ENCODE measurements at regions not wholly inside any gene's neighbourhood (a gene's known extent, or its start where the extent isn't known, plus 50 kb on each side); places are given as distances from the start of the nearest gene placed in this dataset.

- no peaks in the 10 kb centered on the region for H3K4me1 ChIP-seq (ENCODE audit: insufficient read depth, poor library complexity, severe bottlenecking)
- no peak overlapping the region for H3K4me3 ChIP-seq (ENCODE audit: severe bottlenecking)
- H3K36me3 ChIP-seq (ENCODE audit: low read depth), result no peaks in the 10 kb centered on the region
- H3K9me3 ChIP-seq (ENCODE audit: severe bottlenecking), result no peaks in the 10 kb centered on the region
- H3K27me3 ChIP-seq (ENCODE audit: insufficient read depth, poor library complexity, severe bottlenecking), result no peaks in the 10 kb centered on the region
- TF ChIP-seq CTCF (IDR thresholded peaks at IDR 0.05; ENCODE audit: poor library complexity, severe bottlenecking), result no peak
- H3K27ac ChIP-seq (ENCODE audit: poor library complexity, severe bottlenecking), result no peak overlapping the region
- DNase-seq (ENCODE audit: low spot score) (no peak), ATAC-seq (ENCODE audit: low read depth) (no peak)
These were observed 248.8 kb upstream of the KLHL1 start for GRCh38 chr13:70357031-70357430.

GRCh38 chr13:70353096-70353495 lies 244.8 kb upstream of the KLHL1 start:
- Histone ChIP-seq H3K27ac (ENCODE audit: poor library complexity, severe bottlenecking) (no peak overlapping the region), H3K27me3 (ENCODE audit: insufficient read depth, poor library complexity, severe bottlenecking) (no peaks in the 10 kb centered on the region), H3K36me3 (ENCODE audit: low read depth) (no peaks in the 10 kb centered on the region), H3K4me3 (ENCODE audit: severe bottlenecking) (no peak overlapping the region), H3K4me1 (ENCODE audit: insufficient read depth, poor library complexity, severe bottlenecking) (no peaks in the 10 kb centered on the region), H3K9me3 (ENCODE audit: severe bottlenecking) (no peaks in the 10 kb centered on the region)
- ATAC-seq (ENCODE audit: low read depth), result no peak
- DNase-seq (ENCODE audit: low spot score), result no peak
- TF ChIP-seq CTCF (IDR thresholded peaks at IDR 0.05; ENCODE audit: poor library complexity, severe bottlenecking), result no peak

GRCh38 chr13:70347947-70348620 lies 239.8 kb upstream of the KLHL1 start:
- H3K27ac ChIP-seq (ENCODE audit: poor library complexity, severe bottlenecking), result no peak overlapping the region
- no peaks in the 10 kb centered on the region for H3K27me3 ChIP-seq (ENCODE audit: insufficient read depth, poor library complexity, severe bottlenecking)
- ATAC-seq (ENCODE audit: low read depth) (no peak), DNase-seq (ENCODE audit: low spot score) (no peak)
- no peaks in the 10 kb centered on the region for H3K4me1 ChIP-seq (ENCODE audit: insufficient read depth, poor library complexity, severe bottlenecking)
- H3K4me3 ChIP-seq (ENCODE audit: severe bottlenecking), result no peak overlapping the region
- no peaks in the 10 kb centered on the region for H3K9me3 ChIP-seq (ENCODE audit: severe bottlenecking)
- H3K36me3 ChIP-seq (ENCODE audit: low read depth), result no peaks in the 10 kb centered on the region
- no peak for TF ChIP-seq CTCF (IDR thresholded peaks at IDR 0.05; ENCODE audit: poor library complexity, severe bottlenecking)

- H3K4me1 ChIP-seq (ENCODE audit: insufficient read depth, poor library complexity, severe bottlenecking), result no peaks in the 10 kb centered on the region
- peak; percentile 67 for TF ChIP-seq CTCF (IDR thresholded peaks at IDR 0.05; ENCODE audit: poor library complexity, severe bottlenecking)
- no peaks in the 10 kb centered on the region for H3K27me3 ChIP-seq (ENCODE audit: insufficient read depth, poor library complexity, severe bottlenecking)
- DNase-seq (ENCODE audit: low spot score), result no peak
- peak; percentile 61; the same call in 2 of the 3 replicates for ATAC-seq (ENCODE audit: low read depth)
- no peaks in the 10 kb centered on the region for H3K9me3 ChIP-seq (ENCODE audit: severe bottlenecking)
- H3K4me3 ChIP-seq (ENCODE audit: severe bottlenecking), result no peak overlapping the region
- no peaks in the 10 kb centered on the region for H3K36me3 ChIP-seq (ENCODE audit: low read depth)
- no peak overlapping the region for H3K27ac ChIP-seq (ENCODE audit: poor library complexity, severe bottlenecking)
These were observed 231.5 kb upstream of the KLHL1 start for GRCh38 chr13:70339738-70340137.

- Histone ChIP-seq H3K4me1 (ENCODE audit: insufficient read depth, poor library complexity, severe bottlenecking) (no peaks in the 10 kb centered on the region), H3K36me3 (ENCODE audit: low read depth) (no peaks in the 10 kb centered on the region), H3K27me3 (ENCODE audit: insufficient read depth, poor library complexity, severe bottlenecking) (no peaks in the 10 kb centered on the region), H3K27ac (ENCODE audit: poor library complexity, severe bottlenecking) (no peak overlapping the region), H3K4me3 (ENCODE audit: severe bottlenecking) (no peak overlapping the region), H3K9me3 (ENCODE audit: severe bottlenecking) (no peaks in the 10 kb centered on the region)
- TF ChIP-seq CTCF (IDR thresholded peaks at IDR 0.05; ENCODE audit: poor library complexity, severe bottlenecking), result no peak
- ATAC-seq (ENCODE audit: low read depth), result no peak
- DNase-seq (ENCODE audit: low spot score), result no peak
These were observed 230.4 kb upstream of the KLHL1 start for GRCh38 chr13:70338609-70339008.
